H9 (cell line): ENCODE measurements at regions not wholly inside any gene's neighbourhood (a gene's known extent, or its start where the extent isn't known, plus 50 kb on each side); places are given as distances from the start of the nearest gene placed in this dataset.

Experiments
- DNase-seq: peaks from one replicate; pipeline ENCODE4 v3.0.0-alpha.2; 2017
- H2AFZ ChIP-seq: one replicate; pipeline ENCODE4 v1.6.1; 2013; ENCODE audit warnings: mild to moderate bottlenecking, low read length, control low read depth, moderate library complexity
- H2AK5ac ChIP-seq: 2 replicates; pipeline ENCODE4 v1.6.1; 2013; ENCODE audit warnings: low read length, control low read depth, mixed read lengths; ENCODE audit not compliant: insufficient read length
- H2BK120ac ChIP-seq: one replicate; pipeline ENCODE4 v1.6.1; 2013; ENCODE audit warnings: low read depth, mild to moderate bottlenecking, low read length, control low read depth, inconsistent platforms; ENCODE audit not compliant: poor library complexity, severe bottlenecking
- H2BK12ac ChIP-seq: 2 replicates; pipeline ENCODE4 v1.6.1; 2013; ENCODE audit warnings: low read length, control low read depth, mixed read lengths, low read depth; ENCODE audit not compliant: insufficient read length
- H2BK15ac ChIP-seq: 2 replicates; pipeline ENCODE4 v1.6.1; 2013; ENCODE audit warnings: low read depth, low read length, control low read depth
- H2BK20ac ChIP-seq: one replicate; pipeline ENCODE4 v1.6.1; 2013; ENCODE audit warnings: low read depth, mild to moderate bottlenecking, low read length, control low read depth, inconsistent platforms; ENCODE audit not compliant: poor library complexity, severe bottlenecking
- H2BK5ac ChIP-seq: 2 replicates; pipeline ENCODE4 v1.6.1; 2013; ENCODE audit warnings: low read length, control low read depth, mixed read lengths; ENCODE audit not compliant: insufficient read length
- H3K14ac ChIP-seq: 2 replicates; pipeline ENCODE4 v1.6.1; 2013; ENCODE audit warnings: low read length, control low read depth; ENCODE audit not compliant: insufficient read depth
- H3K18ac ChIP-seq: 2 replicates; pipeline ENCODE4 v1.6.1; 2013; ENCODE audit warnings: low read depth, mild to moderate bottlenecking, mixed read lengths, low read length, control low read depth; ENCODE audit not compliant: insufficient read length
- H3K23ac ChIP-seq: 2 replicates; pipeline ENCODE4 v1.6.1; 2013; ENCODE audit warnings: low read length, control low read depth, mixed read lengths, low read depth; ENCODE audit not compliant: insufficient read length
- H3K23me2 ChIP-seq: 2 replicates; pipeline ENCODE4 v1.6.1; 2013; ENCODE audit warnings: low read depth, mild to moderate bottlenecking, mixed read lengths, low read length, control low read depth; ENCODE audit not compliant: insufficient read length, poor library complexity, severe bottlenecking
- H3K27ac ChIP-seq: 2 replicates; pipeline ENCODE4 v1.5.1; 2013; ENCODE audit warnings: low read length, control low read depth, mixed read lengths, low read depth; ENCODE audit not compliant: insufficient read length
- H3K27me3 ChIP-seq: 2 replicates; pipeline ENCODE4 v1.6.1; 2013; ENCODE audit warnings: low read length, control low read depth, inconsistent platforms; ENCODE audit not compliant: insufficient read depth
- H3K4ac ChIP-seq: 2 replicates; pipeline ENCODE4 v1.6.1; 2013; ENCODE audit warnings: low read depth, mild to moderate bottlenecking, control low read depth, inconsistent platforms, low read length, moderate library complexity
- H3K4me1 ChIP-seq: 2 replicates; pipeline ENCODE4 v1.6.1; 2013; ENCODE audit warnings: low read length, control low read depth, inconsistent platforms; ENCODE audit not compliant: insufficient read depth
- H3K4me2 ChIP-seq: 2 replicates; pipeline ENCODE4 v1.6.1; 2013; ENCODE audit warnings: low read length, control low read depth, mixed read lengths; ENCODE audit not compliant: insufficient read length, insufficient read depth
- H3K56ac ChIP-seq: 2 replicates; pipeline ENCODE4 v1.6.1; 2013; ENCODE audit warnings: low read depth, mild to moderate bottlenecking, mixed read lengths, low read length, control low read depth; ENCODE audit not compliant: insufficient read length
- H3K79me1 ChIP-seq: 2 replicates; pipeline ENCODE4 v1.6.1; 2013; ENCODE audit warnings: low read depth, mild to moderate bottlenecking, moderate library complexity, low read length, control low read depth, inconsistent platforms; ENCODE audit not compliant: insufficient read depth, poor library complexity, severe bottlenecking
- H3K79me2 ChIP-seq: 2 replicates; pipeline ENCODE4 v1.6.1; 2013; ENCODE audit warnings: low read length, control low read depth, inconsistent platforms; ENCODE audit not compliant: insufficient read depth
- H3K9ac ChIP-seq: 2 replicates; pipeline ENCODE4 v1.6.1; 2013; ENCODE audit warnings: low read length, control low read depth, mixed read lengths; ENCODE audit not compliant: insufficient read length; ENCODE audit errors: extremely low read depth
- H3K9me3 ChIP-seq: one replicate; pipeline ENCODE4 v1.6.1; 2013; ENCODE audit warnings: low read depth, low read length, inconsistent platforms; ENCODE audit not compliant: control insufficient read depth
- H3T11ph ChIP-seq: one replicate; pipeline ENCODE4 v1.6.1; 2013; ENCODE audit warnings: mild to moderate bottlenecking, low read length, control low read depth, inconsistent platforms
- H4K20me1 ChIP-seq: one replicate; pipeline ENCODE4 v1.6.1; 2013; ENCODE audit not compliant: control insufficient read depth, insufficient read length, insufficient read depth
- H4K5ac ChIP-seq: 2 replicates; pipeline ENCODE4 v1.6.1; 2013; ENCODE audit warnings: low read depth, mild to moderate bottlenecking, mixed read lengths, low read length, control low read depth; ENCODE audit not compliant: insufficient read length
- H4K8ac ChIP-seq: replicated peaks from 2 replicates; pipeline ENCODE4 v1.6.1; 2013; ENCODE audit warnings: low read length, control low read depth, mixed read lengths, low read depth; ENCODE audit not compliant: insufficient read length
- H4K91ac ChIP-seq: 2 replicates; pipeline ENCODE4 v1.6.1; 2013; ENCODE audit warnings: low read depth, mild to moderate bottlenecking, moderate library complexity, mixed read lengths, low read length, control low read depth; ENCODE audit not compliant: insufficient read length
- H3K27ac Mint-ChIP-seq, 3 experiments: 2 replicates in 2 of 3; 3 replicates in 1 of 3; pipeline ENCODE4 v1.8.0; 2020 to 2021; ENCODE audit warnings: mixed read lengths in 3 of 3, mild to moderate bottlenecking in 1 of 3, moderate library complexity in 1 of 3
- H3K27me3 Mint-ChIP-seq: 2 replicates; pipeline ENCODE4 v1.8.0; 2021; ENCODE audit warnings: low read depth, mild to moderate bottlenecking, moderate library complexity, mixed read lengths
- H3K36me3 Mint-ChIP-seq, 3 experiments: 2 replicates in 2 of 3; 3 replicates in 1 of 3; pipeline ENCODE4 v1.8.0; 2020 to 2021; ENCODE audit warnings: low read depth in 3 of 3, mixed read lengths in 3 of 3; ENCODE audit not compliant: insufficient read depth in 1 of 3
- H3K4me1 Mint-ChIP-seq, 2 experiments: 2 replicates each; pipeline ENCODE4 v1.8.0; 2020; ENCODE audit warnings: mixed read lengths in 2 of 2
- H3K4me3 Mint-ChIP-seq, 2 experiments: 2 replicates in 1 of 2; 3 replicates in 1 of 2; pipeline ENCODE4 v1.8.0; 2020 to 2021; ENCODE audit warnings: mild to moderate bottlenecking in 2 of 2, mixed read lengths in 2 of 2, moderate library complexity in 1 of 2
- H3K9me3 Mint-ChIP-seq, 2 experiments: 2 replicates in 1 of 2; 3 replicates in 1 of 2; pipeline ENCODE4 v1.8.0; 2020; ENCODE audit warnings: mild to moderate bottlenecking in 2 of 2, mixed read lengths in 2 of 2, moderate library complexity in 1 of 2
- CTCF ChIP-seq: fragments of 200-600 bp; sonication (generic); conservative IDR thresholded peaks from 3 replicates; pipeline ENCODE4 v1.8.0; 2021; ENCODE audit warnings: antibody characterized with exemption, mild to moderate bottlenecking
- WGBS: extraction: QIAGEN DNeasy Blood & Tissue Kit; methylation state at CpG from one replicate; pipeline ENCODE4 v1.1.7; 2013; ENCODE audit warnings: missing lambda C conversion rate, low lambda C conversion rate, mixed read lengths; ENCODE audit not compliant: insufficient read length; ENCODE audit errors: extremely low coverage; 5-methylcytosine and 5-hydroxymethylcytosine counted together

DNA sequence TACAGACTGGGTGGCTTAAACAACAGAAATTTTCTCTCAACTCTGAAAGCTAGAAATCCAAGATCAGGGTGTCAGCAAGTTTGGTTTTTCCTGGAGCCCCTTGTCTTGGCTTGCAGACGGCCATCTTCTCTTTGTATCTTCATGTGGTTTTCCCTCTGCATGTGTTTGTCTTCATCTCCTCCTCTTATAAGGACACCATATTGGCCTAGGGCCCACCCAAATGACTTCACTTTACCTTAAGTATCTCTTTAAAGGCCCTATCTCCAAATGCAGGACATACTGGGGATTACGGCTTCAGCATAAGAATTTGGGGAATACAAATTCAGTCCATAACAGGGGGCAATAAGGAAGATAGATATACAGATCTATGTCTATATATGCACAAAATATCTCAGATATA is 187.9 kb downstream of the MTCL1 start:
- Histone ChIP-seq H3K23me2 (no peaks in the 10 kb centered on the region), H4K5ac (no peak overlapping the region), H2BK5ac (no peak overlapping the region), H3K9me3 (no peaks in the 10 kb centered on the region), H3K56ac (no peak overlapping the region), H3K4me2 (no peak overlapping the region), H3K23ac (no peak overlapping the region), H3K9ac (no peak overlapping the region), H2BK120ac (no peak overlapping the region), H3K4ac (no peak overlapping the region), H3K18ac (no peak overlapping the region), H2AK5ac (no peak overlapping the region), H2BK12ac (no peak overlapping the region), H3K79me1 (no peaks in the 10 kb centered on the region), H4K8ac (no peak overlapping the region), H3K27ac (no peak overlapping the region), H3K4me1 (peaks cover 3% of the 10 kb centered on the region; the same call in 1 of the 2 replicates), H3K79me2 (no peaks in the 10 kb centered on the region), H2BK20ac (peak overlapping the region; percentile 79), H4K91ac (no peak overlapping the region), H4K20me1 (no peaks in the 10 kb centered on the region), H2BK15ac (no peak overlapping the region; the same call in 1 of the 2 replicates), H3K14ac (no peak overlapping the region), H2AFZ (no peak overlapping the region), H3T11ph (no peak overlapping the region), H3K27me3 (no peaks in the 10 kb centered on the region)
- H3K4me3 Mint-ChIP-seq, result no peak overlapping the region
- no peak for DNase-seq
- WGBS, result no CpG with 5 or more reads among the region's 2 CpGs
- no peak overlapping the region for H3K27ac Mint-ChIP-seq
- TF ChIP-seq CTCF, result no peak
- H3K36me3 Mint-ChIP-seq, result peaks cover 7 to 19% (median 15%) of the 10 kb centered on the region in 3 experiments
- peaks cover 10 to 16% of the 10 kb centered on the region in 2 experiments for H3K4me1 Mint-ChIP-seq
- H3K9me3 Mint-ChIP-seq, result peaks cover 11 to 14% of the 10 kb centered on the region in 2 experiments
- no peaks in the 10 kb centered on the region for H3K27me3 Mint-ChIP-seq
